ENCODE measurements at regions not wholly inside any gene's neighbourhood (a gene's known extent, or its start where the extent isn't known, plus 50 kb on each side); places are given as distances from the start of the nearest gene placed in this dataset.

- no peak for DNase-seq (ENCODE audit: low read depth)
Observed at GRCh38 chr2:6526093-6526824, 339.4 kb downstream of the CMPK2 start.

GRCh38 chr2:6531304-6531703, 334.4 kb downstream of the CMPK2 start:
- DNase-seq (ENCODE audit: low read depth) = no peak

DNA sequence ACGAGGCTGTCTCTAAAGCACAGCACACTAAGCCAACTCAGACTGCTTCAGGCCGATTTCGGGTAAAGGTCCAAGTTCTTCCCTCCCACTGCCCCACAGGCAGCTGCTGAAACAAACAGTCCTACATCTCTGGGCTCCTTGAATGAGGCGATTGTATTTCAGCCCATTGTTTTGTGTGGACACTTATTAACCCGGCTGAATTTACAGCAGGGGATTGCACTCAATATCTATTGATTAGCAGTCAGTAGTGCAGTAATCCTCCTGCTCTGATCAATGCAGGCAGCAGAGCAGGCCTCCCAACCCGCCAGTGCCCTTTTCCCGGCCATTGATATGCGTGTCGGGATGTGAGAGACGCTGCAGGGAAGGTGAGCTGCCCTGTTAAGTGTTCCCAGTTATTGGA, 330.1 kb downstream of the CMPK2 start:
- no peak for DNase-seq (ENCODE audit: low read depth)

- DNase-seq (ENCODE audit: low read depth) = no peak
Observed at GRCh38 chr2:6538607-6539006, 327.1 kb downstream of the CMPK2 start.

- DNase-seq (ENCODE audit: low read depth) = no peak
Observed at GRCh38 chr2:6545336-6545735, 320.4 kb downstream of the CMPK2 start.

DNA sequence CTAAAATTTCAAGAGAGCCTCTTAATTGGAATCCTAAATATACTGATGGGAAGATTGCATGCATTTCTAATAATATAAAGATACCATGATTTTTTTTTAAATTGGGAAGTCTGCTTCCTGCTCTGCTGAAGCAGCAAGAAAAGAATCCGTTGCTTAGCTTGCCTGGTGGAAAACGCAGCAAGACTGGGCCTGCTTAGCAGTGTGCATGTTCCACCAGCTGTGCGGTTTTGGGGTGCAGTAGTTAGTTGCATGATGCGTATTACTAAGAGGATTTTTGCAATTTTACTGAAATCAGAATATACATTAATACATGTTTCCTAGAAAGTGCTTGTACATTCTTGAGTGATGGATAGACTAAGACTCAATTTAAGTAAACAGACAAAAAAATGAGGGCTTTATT, 319.9 kb downstream of the CMPK2 start:
- DNase-seq (ENCODE audit: low read depth) = no peak

DNA sequence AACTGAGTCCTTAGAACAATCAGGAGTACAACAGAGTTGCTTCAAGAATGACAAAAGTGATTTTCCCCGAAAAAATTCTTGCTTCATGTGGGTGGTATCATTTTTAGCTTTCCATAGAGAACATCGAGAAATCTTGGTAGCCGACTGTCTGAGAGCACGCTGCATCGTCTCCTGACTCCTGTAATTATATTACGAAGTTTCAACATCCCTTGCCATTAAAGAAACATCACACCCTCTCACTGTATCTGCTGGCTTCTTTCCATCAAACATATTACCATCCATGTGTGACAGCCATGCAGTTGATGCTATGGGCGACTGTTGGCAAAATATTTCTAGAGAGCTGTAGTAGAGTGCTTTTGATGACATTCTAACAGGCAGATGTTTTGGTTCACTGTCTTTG, 311.2 kb downstream of the CMPK2 start:
- no peak for DNase-seq (ENCODE audit: low read depth)

DNA sequence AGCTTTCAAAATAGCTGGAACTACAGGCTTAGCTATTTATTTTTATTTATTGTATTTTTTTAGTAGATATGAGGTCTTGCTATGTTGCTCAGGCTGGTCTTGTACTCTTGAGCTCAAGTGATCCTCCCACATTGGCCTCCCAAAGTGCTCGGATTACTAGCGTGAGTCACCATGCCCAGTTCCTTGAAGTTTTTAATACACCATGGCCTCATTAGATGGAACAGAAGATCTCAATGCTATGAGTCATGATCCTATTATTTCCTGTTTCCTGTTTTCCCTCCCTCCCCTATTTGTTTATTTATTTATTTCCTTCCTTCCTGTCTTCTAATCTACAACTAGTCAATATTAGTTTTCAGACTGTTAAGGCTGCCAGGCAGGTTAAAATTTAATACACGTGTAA, 309.0 kb downstream of the CMPK2 start:
- peak; percentile 17 for DNase-seq (ENCODE audit: low read depth)

- no peak for DNase-seq (ENCODE audit: low read depth)
Observed at GRCh38 chr2:6557737-6558136, 308.0 kb downstream of the CMPK2 start.

GRCh38 chr2:6562771-6563170, 302.9 kb downstream of the CMPK2 start:
- no peak for DNase-seq (ENCODE audit: low read depth)

DNA sequence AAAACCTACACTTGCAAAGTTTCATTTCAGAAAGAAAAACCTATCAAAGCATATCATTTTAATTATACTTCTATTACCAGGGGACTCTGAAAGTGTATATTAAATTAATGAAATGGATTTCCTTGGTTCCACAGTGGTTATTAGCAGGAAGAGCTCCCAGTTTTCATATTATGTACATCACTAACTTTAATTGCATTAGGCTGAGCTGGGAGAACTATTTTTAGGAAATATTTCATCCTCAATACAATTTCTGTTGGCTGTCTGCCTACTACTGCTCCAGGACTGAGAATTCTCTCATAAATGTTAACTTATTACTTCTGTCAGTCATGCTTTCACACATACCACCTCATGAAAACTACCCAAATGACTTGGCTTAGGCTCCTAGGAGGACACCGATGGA, 301.4 kb downstream of the CMPK2 start:
- DNase-seq (ENCODE audit: low read depth) = no peak

DNA sequence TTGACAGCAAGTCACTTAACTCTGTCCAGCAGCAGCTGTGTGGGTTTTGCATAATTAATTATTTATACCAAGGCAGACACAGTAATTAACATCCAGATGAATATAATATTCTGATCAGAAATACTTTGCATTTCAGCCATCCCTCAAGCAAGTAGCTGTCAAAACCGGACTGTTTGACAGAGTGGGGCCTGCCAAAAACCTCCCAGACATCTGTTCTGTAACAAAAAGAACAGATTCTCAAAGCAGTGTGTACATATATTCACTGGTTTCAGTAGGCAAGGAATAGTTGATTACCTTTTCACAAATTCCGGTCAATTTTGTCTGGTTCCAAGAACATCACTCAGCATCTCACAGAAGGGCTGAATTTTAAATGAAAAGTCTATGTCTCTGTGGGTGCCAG, 291.6 kb downstream of the CMPK2 start:
- no peak for DNase-seq (ENCODE audit: low read depth)

DNA sequence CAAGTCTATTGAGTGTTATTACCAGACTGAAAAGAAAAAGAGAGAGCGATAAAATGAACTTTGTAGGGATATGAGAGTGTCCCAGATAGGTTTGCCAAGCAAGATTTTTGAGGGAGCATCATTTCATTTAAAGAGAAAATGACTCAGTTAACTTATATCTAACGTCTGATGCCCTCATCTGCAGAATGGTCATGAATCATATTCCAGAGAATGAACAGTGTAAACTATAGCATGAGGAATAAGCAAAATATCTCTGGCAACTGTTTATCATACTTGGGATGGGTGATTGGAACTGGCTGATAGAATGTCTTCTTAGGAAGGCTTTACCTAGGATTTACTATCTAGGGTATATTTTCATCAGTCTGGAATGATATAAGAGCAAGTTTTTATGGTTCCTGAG, 289.4 kb downstream of the CMPK2 start:
- no peak for DNase-seq (ENCODE audit: low read depth)

DNA sequence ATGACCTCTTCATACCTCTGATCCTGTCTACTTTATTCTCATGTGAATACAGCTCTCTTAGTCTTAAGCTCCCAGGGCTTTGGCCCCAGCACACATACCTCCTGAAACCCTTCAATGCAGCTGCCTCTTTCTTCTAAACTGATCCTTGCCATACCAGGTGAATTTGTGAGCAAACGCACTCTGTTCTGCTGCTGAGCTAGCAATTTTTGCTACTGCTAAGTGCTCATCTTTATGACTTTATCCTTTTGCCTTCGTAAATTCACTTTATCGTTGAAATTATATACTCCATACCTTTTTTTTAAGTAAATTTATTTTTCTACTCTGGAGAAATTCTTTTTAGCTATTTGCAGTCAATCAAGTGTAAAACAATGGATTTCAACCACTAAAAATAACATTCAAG, 287.7 kb downstream of the CMPK2 start:
- DNase-seq (ENCODE audit: low read depth) = no peak

DNA sequence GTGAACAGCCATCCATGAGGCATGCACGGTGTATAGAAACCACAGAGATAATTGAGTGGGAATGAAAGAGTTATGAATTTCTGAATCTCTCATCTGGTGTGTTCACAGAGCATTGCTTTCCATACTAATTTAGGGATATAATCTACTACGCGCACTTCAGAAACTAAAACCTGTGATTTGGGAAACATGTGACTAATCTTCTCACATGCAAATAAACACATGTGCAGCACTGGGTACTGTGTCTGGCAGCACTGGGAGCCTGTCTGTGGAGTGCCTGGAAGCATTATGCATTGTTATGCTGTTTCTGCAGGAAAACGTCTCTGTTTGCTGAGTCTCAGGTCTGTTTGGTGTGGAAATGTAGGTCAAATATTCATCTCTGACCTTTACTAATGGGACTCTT, 287.3 kb downstream of the CMPK2 start:
- no peak for DNase-seq (ENCODE audit: low read depth)

DNA sequence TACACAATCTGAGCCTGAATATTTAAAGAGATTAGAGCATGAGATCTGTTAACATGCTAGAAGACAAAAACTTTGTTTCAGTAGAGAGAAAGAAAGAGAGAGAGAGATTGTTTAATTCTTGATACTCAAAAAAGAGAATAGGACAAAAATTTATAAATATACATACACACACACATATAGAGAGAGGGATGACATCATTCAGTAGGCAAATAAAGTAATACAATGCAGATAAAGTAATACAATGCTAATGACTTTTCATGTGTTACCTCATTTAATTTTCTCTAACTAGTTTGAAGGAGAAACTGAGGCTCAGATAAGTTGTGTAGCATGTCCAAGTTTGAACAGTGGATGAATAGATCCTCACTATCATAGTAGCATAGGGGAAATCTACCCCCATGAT, 286.4 kb downstream of the CMPK2 start:
- DNase-seq (ENCODE audit: low read depth) = no peak

DNA sequence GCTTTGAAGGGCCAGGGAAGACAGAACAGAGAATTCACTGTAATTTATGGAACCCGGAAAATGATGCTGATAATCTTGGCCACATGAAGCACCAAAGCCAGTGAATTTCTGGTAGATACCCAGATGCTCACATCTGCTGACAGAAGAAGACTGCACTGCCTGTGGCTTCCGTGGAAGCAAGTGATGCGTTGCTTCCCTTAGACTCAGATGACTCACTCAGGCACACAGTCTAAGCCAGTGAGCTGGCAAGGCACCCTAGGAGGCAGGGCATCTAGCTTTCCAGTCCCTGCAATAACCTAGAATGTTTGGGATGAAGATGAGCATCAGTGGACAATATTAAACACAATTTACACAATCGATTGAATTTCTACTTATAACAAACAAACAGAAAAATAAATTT, 284.7 kb downstream of the CMPK2 start:
- DNase-seq (ENCODE audit: low read depth) = no peak

DNA sequence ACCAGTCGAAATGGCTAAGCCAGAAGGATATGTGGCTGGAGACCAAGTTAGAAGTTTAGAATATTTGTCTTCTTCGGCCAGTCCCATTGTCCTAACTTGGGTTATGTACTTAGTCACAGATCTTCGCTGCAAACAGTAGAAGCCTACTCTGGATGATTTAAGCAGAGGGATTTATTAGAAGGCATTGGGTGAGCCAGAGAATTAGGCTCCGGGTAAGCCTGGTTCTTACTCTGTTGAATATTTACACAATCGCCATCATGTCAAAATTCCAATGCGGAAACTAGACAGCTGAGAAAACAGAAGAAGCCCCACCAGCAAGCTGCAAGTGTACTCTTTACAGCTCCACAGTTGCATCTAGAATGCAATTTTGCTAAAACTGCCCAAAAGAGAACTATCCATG, 276.6 kb downstream of the CMPK2 start:
- DNase-seq (ENCODE audit: low read depth) = no peak

DNA sequence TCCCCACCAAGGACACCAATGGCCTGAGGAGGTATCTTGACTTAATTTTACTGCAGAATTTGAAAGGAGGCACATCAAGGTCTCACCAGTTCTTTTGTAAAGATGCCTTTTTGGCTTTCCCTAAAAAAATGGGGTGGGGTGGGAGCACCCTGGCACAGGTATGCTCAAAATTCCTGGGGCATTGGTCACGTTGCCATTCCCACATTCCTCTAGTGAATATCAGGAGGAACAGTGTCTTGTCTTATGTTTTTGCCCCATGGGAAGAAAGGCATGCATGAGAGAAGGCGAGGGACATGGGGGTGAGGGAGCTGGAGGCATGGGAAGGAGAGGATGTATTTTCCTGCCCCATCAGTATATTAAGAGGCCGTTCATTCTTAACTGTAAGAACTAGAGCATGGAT, 275.3 kb downstream of the CMPK2 start:
- no peak for DNase-seq (ENCODE audit: low read depth)

DNA sequence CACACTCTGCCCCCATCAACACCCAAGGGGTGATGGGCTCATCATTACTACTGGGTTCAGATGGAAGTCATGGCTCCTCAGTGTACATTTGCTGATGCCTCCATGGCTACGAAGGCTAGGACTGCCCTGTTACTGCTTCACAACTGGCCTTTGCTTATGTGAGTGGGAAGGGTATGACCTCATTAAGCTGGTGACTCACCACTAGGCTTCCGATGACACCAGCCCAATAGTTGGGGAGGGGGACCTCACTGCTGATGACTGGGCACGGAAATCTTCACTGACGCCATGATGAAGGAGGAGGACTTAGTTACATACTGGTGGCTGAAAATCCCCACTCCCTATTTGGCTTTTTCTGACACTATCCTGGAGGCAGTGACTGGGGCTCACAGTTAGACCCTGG, 263.2 kb downstream of the CMPK2 start:
- no peak for DNase-seq (ENCODE audit: low read depth)

GRCh38 chr2:6605836-6606505, 259.7 kb downstream of the CMPK2 start:
- DNase-seq (ENCODE audit: low read depth) = no peak

GRCh38 chr2:6617794-6618193, 247.9 kb downstream of the CMPK2 start:
- DNase-seq (ENCODE audit: low read depth) = no peak

GRCh38 chr2:6618201-6618600, 247.5 kb downstream of the CMPK2 start:
- no peak for DNase-seq (ENCODE audit: low read depth)

DNA sequence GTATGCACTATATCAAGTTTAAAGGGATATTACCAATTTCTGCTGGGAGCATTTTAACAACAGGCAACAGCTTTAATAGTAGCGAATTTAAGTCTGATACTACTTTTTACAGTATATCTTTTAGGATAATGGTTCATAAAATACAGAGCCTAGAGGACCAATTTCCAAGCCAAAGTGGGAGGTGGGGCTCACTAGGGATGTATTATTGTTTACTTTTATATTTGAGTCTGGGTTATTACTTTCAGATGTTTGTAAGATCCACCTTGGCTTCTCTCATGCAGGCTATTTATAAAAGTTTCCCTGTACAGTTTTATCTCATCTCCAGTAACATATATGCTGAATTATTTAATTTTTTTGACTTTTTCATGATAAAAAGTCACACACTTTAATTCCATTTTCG, 242.0 kb downstream of the CMPK2 start:
- no peak for DNase-seq (ENCODE audit: low read depth)
